IPS-11a (cell line): ENCODE measurements at regions not wholly inside any gene's neighbourhood (a gene's known extent, or its start where the extent isn't known, plus 50 kb on each side); places are given as distances from the start of the nearest gene placed in this dataset.
"Not testable (repeated sequence)": the region's sequence is repeated elsewhere in the genome, so short reads cannot be mapped to it uniquely, and the experiment has no call there.

Source experiments
- H3K4me3 ChIP-seq: one replicate; pipeline ENCODE4 v1.5.1; 2013; ENCODE audit warnings: low read depth, low read length, control low read depth

DNA sequence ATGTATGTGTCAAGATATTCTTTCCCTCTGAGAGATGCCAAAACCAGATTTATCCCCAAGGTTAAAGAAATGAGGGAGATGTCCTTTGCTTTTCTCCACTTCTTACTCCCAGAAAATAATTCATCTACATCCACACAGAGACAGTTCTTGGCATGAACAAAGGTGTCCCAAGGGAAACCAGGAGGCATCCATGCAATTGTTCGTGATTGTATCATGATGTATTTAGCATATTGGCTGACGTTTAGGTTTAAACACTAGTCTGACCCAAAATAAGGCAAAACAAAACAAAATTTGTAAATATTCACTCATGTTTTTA is 223.9 kb downstream of the C7orf25 start:
- no peak overlapping the region for H3K4me3 ChIP-seq

DNA sequence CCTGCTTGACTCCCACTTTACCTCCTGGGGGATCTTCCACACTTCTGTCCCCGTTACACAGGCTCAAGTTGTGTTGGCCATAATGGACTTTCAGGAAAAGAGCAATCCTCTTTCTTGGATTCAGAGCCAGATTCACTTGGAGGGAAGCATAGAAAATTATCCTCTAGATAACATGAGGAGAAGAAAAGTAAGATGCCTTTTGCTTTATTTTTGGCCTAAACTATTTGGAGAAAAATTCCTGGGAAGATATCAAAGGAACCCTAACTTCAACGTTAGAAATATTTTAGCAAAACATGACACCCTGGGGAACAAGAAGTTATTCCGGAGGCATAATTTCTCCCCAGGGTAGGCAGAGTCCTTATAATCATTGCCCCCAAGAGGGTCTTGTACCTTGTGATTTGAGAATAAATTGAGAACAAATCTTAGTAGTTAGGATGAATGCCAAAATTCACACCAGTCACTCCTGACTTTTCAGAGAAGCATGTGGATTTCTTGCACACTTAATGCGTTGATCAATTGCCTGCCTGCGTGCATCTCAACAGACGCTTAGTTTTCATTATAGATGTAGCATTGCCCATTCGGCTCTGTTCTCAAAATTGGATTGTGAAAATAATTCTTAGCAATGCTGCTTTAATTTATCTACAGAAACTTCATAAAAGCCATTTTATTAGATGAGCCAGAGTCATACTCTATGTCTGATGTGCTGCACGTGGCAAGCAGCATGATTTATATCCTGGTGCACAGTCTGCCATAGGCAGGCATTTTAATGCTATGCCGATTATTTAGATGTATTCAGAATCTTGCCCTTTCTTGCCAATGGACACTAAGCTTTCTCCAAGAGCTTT is 224.4 kb downstream of the C7orf25 start:
- no peak overlapping the region for H3K4me3 ChIP-seq

DNA sequence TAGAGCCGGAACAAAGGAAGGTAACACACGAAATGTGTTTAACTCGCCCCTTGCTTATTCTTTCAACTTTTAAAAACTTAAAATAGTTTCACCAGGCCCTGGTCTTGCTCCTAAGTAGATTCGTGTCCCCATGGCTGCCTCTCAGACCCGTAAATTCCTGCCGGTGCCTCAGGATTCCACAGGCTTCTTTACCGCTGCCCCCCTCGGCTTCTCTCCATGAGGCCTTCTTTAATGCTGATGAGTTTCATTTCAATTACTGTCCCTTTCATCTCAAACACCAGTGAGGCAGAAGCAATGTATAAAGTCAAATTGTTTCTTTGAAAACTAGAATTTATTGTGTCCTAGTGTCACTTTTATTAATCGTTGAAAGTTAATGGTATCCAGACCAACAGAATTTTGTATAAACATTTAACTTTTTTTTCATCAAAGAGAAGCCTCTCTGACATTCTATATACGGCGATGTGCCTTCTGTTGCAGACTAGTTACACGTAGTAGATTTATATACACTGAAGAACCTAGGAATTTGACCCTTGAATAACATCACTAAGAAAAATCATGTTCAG is 225.2 kb downstream of the C7orf25 start:
- no peak overlapping the region for H3K4me3 ChIP-seq

DNA sequence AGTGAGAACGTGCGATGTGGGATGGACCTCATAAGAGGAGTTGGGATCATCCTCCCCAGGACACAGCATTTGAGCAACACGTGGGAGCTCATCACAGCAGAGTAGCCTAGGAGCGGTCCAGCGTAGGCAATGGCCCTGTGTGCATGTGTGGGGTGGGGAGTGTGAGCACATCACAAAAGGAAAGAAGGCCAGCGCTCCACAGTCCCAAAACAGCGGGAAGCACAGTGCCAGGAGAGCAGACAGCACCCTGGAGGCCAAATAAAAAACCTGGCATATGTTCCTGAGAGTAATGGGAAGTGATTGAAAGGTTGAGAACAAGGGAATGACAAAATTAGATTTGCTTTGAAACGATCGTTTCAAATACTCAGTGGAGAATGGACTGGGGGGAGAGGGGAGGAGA is 226.0 kb downstream of the C7orf25 start:
- no peak overlapping the region for H3K4me3 ChIP-seq

DNA sequence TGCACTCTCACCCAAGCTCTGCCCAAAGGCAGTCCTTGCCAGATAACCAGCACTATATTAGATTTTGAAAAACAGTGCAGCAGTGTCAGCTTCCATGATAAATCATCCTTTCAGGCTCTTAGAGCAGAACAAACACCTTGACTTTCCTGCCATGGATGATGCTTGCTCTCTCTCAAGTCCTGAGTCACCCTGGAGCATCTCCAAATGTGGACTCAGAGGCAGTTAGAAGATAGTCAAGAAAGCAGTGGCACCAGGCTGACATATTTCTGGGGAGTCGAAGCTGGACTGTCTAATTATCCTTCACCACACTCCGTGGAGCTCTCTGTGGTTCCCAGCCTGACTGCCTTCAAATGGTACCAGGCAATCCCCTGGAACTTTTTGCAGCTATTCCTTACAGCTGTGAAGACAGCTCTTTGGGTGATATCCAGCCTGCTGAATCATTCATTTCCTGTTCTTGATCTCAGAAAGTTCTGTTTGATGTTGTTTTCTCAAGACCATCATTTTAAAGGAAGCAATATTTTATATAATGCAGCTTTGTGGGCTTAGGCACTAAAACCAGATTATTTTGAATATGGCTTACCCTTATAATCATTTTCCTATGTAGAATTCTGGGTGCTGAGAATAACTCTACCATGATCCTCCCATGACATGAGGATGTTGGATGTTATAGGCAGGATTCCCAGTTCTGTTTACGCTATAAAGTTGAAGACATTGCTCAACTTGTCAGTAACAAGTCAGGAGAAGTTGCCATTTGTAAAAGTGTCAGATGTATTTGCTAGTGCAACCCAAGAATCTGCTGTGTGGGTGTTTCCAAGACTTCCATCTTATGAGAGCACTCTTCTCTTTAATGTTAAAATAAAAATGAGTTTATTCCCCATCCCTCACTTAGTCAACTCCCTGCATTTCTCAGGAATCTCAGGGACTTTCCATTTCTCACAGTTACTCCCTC is 233.8 kb downstream of the C7orf25 start:
- H3K4me3 ChIP-seq = no peak overlapping the region

DNA sequence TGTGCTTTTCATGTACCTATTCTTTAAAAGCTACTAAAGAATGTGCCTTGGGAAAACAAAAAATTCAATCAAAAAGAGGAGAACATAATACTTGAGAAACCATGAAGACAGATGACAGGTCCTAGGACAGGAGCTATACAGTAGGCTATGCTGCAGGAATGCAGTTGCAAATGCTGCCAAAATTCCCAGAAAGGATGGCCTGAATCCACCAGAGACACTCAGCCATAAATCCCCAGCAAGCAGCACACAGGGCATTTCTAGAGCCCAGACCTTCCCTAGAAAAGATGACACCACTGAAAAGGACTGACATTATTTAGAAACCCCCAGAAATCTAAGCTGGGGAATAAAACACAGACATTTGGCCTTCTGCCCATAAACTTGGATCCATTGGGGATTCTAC is 237.3 kb downstream of the C7orf25 start:
- H3K4me3 ChIP-seq = no peak overlapping the region

DNA sequence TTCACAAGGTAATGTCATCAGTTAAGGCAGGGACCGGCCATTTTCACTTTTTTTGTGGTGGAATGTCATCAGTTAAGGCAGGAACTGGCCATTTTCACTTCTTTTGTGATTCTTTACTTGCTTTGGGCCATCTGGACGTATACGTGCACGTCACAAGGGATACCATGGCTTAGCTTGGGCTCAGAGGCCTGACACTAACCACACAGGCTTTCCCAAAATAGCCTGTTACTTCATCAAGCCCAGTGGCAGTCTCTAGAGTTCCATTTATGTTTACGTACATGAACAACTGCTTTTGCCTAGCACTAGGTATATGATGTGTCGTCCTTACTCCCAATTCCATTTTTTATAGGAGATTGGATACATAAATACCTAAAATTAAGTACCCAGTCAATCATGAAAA is 237.9 kb downstream of the C7orf25 start:
- no peak overlapping the region for H3K4me3 ChIP-seq

DNA sequence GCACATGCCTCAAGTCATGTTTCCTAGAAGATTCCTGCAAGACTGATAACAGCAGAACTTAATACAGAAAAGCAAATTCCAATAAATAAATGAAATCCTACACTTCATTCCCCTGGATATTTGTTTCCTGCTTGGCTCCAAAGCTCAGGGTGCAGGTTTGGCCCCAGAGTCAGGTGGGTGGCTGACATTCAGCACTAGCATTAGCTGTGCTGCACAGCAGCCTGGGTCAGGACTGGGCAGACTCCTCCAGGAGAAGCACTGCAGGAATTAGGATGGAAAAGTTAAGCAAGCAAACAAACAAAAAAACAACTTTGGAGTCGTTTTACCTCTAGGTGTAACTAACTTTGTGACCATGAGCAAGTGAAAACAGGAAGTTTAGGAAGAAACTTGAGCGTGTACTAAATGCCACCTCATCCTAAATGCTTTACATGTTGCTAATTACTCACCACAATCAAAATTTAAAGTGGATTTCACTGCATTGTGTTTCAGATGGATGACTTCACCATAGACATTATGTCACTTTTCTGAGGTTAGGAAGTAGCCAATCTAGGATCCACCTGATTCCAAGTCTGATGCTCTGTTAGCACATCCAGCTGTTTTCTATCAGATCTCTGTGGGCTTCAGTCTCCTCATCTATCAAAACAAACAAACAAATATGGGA is 239.4 kb downstream of the C7orf25 start:
- no peak overlapping the region for H3K4me3 ChIP-seq

DNA sequence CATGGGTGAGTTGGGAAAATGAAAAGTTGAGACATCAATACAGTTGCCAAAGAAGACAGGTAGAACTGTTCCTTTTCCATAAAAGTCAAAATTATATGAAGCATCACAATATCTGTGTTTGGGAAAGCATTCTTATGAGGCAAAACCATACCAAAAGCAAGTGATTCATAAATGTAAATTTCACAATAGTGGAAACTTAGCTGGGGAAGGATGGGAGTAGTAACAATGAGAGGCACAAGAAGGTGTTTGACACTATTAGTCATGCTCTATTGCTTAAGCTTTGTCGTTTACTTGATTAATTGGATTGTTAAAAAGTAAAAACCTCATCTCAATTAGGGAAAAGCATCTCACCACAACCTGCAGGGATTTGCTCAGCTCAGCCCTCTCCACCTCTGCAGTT is 240.2 kb downstream of the C7orf25 start:
- H3K4me3 ChIP-seq = no peak overlapping the region

DNA sequence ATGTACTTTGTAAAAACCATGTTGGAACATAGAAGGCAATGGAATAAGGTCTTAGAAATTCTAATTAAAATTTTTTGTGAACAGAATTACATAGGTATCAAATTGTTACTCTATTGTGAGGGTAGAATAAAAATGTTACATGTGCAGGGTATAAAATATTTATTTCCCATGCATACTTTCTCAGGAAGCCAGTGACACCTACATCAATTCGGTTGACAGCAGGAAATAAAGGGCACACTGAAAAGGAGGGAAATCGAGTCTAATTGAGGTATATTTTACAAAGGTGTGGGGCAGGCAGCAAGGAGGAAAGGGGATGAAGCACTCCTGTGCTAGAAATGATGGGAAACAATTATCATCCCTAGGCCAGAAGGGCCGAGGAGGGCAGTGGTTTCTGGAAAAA is 244.9 kb downstream of the C7orf25 start:
- H3K4me3 ChIP-seq = no peak overlapping the region

DNA sequence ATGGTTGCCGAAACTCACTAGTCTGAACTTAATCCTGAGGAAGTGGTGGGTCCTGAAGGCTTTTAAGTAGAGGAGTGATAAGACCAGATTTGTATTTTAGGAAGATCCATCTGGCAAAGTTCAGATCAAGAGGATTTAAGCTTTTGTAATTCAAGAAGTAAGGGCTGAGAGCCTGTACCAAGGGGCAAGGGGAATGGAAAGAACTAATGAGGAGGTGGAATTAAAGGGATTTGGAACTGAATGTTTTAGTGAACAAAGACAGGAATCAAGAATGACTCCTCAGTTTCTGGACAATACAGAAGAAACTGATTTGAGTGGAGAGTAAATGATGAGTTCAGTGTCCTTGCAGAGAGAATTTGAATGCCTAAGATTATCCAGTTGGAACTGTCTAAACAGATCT is 249.0 kb downstream of the C7orf25 start:
- no peak overlapping the region for H3K4me3 ChIP-seq

DNA sequence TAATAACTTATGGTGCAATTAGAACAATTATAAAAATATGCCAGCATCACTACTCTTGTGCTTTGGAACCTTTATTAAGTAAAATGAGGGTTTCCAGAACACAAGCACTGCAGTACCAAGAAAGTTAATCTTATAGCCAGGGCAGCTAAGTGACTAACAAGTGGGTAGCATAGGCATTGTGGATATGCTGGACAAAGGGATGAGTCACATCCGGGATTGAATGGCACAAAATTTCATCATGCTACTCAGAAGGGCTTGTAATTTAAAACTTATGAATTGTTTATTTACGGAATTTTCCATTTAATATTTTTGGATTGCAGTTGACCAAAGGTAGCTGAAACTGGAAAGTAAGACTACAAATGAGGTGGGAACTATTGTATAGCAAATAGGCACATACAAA is 250.6 kb downstream of the C7orf25 start:
- H3K4me3 ChIP-seq = no peak overlapping the region

DNA sequence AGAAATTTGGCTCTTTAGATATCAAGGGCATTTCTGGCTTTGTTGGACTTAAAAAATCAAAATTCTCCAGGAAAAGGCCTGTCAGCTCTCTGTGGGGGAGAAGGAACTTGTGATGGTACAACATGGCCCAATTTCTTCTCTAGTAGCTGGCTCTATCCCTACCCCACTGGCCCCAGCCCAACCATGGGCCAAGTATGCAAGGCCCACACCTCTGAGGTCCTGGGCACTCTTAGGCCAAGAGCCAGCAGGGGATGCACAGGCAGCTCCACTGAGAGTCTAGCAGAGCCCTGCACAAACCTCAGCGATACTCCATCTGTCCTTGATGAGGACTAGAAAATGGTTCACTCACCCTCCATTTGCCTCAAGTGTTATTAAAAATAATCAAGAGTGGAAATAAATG is 261.2 kb downstream of the C7orf25 start:
- no peak overlapping the region for H3K4me3 ChIP-seq

DNA sequence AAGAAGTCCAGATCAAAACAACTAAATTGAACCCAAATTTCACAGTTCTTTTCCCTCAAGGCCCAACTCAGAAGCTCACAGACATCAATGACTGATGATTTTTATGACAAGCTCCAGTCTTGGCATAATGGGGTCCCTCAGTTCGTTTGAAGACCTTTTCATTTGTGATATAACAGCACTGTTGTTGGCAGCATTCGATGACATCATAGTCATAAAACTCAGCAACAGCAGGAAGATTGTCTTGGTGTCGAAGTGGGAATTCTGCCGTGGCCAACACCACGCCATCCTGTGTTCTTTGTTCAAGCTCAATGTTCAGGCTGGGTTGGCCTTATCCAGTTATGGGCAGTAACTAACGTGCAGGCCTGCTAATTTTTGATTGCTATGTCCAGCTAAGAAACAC is 261.7 kb downstream of the C7orf25 start:
- H3K4me3 ChIP-seq = no peak overlapping the region

DNA sequence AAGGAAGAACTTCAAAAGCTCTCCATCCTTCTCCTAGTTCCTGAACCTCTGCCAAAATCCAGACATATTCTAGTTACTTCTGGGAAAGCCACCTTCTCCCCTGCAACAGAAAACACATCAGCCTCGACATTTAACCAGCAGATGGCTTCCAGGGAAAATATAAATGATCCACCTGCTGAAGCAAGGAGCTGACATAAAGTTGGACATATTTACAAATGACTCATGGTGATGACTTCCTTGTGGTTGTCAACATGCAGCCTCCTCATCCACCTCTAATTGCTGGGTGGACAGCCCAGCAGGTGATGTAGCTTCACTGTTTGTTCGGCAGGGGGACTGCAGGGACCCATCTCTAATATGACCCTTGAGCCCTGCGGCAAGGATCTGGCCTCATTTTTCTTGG is 266.0 kb downstream of the C7orf25 start:
- H3K4me3 ChIP-seq = no peak overlapping the region

DNA sequence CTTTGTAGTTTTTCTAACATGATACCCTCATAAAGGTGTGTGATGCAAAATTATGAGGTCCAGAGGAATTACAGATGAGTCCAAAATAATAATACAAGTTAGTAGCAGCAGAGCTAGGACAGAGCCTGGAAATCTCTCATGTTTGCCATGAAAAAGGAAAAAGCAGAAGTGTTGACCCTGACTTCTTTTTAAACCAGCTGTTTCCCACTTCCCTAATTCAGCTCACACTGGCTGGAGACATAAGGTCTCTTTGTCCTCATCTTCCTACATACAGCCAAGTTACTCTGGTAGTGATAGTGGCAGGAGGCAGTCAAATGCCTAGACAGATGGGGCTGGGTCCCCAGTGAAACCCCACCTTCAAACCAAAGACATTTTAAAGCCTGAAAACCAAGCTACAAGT is 269.2 kb downstream of the C7orf25 start:
- no peak overlapping the region for H3K4me3 ChIP-seq

DNA sequence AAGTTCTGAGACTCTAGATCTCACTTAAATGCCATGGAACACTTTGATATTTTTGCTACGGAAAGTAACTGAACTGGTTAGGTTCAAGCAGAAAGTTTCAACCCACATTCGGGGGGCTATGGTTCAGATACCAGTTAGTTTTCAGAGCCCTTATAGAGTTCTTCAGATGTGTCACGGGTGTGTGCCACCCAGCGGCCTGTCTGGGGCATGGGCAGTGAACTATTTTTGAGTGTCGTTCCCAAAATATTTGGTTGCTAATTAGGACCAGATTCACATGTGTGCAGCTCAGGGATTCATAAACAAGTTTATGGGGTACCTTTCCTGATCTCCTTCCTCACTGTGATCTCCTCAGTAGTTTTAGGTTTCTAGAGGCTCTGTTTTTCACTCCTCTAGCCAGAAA is 271.9 kb downstream of the C7orf25 start:
- no peak overlapping the region for H3K4me3 ChIP-seq

DNA sequence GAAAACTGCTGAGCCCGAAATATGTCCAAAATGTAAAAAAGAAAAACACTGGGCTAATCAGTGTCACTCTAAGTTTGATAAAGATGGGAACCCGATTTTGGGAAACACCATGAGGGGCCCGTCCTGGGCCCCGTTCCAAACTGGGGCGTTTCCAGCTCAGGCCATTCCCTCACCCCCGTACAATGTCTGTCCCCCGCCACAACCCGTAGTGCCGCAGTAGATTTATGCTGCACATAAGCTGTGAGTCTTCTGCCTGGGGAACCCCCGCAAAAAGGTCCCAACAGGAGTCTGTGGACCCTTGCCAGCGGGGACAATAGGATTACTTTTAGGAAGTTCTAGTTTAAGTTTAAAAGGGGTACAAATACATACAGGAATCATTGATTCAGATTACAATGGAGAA is 275.5 kb downstream of the C7orf25 start:
- not testable (repeated sequence) for H3K4me3 ChIP-seq

DNA sequence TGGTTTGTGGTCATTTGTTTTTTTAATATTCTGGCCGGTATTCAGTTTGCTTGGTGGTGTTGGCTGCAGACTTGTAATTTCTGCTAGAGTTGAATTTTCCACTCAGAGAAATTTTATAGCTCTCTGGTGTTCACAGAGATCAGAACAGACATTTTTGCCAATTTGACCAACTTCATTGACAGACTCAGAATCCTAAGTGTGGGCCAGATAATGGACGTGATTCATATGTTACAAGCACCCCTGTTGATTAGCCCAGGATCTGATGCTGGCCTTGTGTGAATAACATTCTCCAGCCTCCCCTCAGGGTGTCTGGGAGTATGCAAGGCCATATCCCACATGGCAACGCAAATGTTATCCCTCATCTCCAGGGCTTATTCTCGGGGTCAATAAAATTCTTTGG is 283.8 kb downstream of the C7orf25 start:
- H3K4me3 ChIP-seq = no peak overlapping the region

DNA sequence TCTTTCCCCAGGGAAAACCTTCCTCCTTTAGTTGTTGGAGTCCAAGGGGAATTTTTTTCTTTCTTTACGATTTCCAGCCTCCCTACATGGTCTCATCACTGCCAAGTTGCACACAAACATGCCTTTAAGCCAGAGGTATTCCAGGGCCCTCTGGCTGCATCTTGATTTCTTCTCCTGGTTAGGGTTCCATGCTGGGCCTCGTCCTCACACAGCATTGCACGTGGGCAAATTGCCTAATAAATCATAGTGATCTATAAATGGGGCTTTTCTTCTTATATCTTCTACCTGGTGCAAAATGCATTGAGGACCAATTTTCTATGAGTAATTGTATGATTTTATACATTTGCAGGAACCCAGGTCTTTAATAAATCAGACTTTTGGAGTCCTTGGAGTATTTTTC is 284.2 kb downstream of the C7orf25 start:
- no peak overlapping the region for H3K4me3 ChIP-seq

DNA sequence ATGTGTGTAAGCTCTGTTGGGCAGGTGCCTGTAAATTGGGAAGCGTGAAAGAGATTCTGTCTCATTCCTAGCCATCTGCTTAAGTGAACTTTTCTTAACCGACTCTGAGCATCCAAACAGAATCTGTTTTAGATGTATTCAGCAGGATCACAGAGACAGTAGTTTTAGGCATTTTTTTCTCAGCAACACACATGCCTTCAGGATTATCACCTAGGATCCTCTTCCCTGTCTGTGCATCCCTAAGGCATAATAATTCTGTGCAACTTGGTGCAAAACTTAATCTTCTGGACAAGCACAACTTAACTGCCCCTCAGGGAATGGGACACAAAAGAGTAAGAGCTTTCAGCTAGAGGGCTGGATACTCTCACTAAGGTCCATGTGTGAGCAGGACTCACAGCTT is 284.8 kb downstream of the C7orf25 start:
- H3K4me3 ChIP-seq = no peak overlapping the region
